Fibroblast of mammary gland (primary cell): ENCODE measurements at regions not wholly inside any gene's neighbourhood (a gene's known extent, or its start where the extent isn't known, plus 50 kb on each side); places are given as distances from the start of the nearest gene placed in this dataset.

Experiments used
- DNase-seq: peaks from one replicate; pipeline ENCODE4 v3.0.0-alpha.2; 2010; ENCODE audit warnings: low read depth
- H3K4me3 ChIP-seq: 2 replicates; pipeline ENCODE4 v1.5.1; 2011; ENCODE audit warnings: low read depth, mild to moderate bottlenecking, low read length, moderate library complexity; ENCODE audit not compliant: control insufficient read depth
- TF ChIP-seq, protein P1 (sequence below): conservative IDR thresholded peaks from 2 replicates; pipeline ENCODE4 v1.5.1; 2011; ENCODE audit warnings: low read depth, low read length, inconsistent platforms; ENCODE audit not compliant: control insufficient read depth, insufficient read depth

DNA sequence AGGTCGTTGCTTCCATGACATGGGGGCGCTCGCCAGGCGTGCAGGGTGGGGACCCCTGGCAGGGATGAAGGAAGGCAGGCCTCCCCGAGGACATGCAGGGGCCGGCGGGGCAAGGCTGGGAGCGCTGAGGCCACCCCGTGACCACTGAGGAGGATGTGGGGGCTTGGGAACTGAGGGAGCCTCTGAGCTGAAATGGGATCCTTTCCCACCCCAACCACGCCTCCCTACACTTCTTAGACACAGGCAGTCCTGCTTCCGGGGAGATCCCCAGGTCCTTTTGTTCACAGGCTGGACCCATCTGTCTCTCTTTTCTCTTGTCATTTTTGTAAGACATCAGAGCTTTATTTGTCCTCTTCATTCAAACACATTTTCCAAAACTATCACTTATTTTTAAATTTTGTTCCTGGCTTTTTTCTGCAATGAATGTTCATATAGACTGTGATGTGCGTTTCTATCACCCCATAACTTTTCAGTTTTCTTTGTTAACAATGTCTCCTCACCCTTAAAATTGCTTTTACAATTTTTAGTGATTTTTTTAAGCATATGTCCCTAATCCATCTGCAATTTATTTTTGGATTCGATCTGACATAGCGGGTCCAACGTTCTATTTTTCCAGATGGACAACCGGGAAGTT, 156.7 kb upstream of the BACE2 start:
- DNase-seq: no peak
- H3K4me3 ChIP-seq: no peak overlapping the region
- TF ChIP-seq, protein P1, sequence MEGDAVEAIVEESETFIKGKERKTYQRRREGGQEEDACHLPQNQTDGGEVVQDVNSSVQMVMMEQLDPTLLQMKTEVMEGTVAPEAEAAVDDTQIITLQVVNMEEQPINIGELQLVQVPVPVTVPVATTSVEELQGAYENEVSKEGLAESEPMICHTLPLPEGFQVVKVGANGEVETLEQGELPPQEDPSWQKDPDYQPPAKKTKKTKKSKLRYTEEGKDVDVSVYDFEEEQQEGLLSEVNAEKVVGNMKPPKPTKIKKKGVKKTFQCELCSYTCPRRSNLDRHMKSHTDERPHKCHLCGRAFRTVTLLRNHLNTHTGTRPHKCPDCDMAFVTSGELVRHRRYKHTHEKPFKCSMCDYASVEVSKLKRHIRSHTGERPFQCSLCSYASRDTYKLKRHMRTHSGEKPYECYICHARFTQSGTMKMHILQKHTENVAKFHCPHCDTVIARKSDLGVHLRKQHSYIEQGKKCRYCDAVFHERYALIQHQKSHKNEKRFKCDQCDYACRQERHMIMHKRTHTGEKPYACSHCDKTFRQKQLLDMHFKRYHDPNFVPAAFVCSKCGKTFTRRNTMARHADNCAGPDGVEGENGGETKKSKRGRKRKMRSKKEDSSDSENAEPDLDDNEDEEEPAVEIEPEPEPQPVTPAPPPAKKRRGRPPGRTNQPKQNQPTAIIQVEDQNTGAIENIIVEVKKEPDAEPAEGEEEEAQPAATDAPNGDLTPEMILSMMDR: no peak

DNA sequence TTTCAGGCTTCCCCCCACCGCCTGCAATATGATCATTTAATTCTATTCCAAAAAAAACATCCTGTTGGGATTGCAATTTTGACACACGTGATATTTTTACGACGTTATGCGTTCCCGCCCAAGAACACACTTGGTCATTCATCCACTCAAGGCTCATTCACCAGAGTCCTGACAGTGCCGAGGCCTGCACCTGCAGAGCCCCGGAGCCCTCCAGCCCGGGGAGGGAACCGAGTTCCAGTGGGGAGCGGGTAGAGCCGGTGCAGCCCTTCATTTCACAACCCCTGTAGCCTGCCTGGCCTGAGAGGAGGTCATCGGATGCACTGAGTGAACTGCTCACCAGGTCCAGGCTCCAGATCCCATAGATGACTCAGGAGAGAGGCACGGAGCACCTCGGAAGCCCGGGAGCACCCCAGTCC, 156.0 kb upstream of the BACE2 start:
- DNase-seq: no peak
- TF ChIP-seq, protein P1: no peak
- H3K4me3 ChIP-seq: no peak overlapping the region

DNA sequence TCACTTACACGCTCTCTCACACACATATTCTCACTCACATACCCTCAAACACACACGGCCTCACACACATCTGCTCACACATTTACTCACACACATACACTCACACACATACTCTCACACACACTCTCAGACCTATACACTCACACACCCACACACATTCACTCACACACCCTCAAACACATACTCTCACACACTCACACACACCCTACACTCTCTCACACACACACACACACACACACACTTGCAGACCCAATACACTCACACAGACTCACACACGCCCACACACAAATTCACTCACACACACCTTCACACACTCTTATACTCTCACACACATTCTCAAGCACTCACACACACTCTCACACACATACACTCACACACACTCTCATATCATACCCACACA, 155.5 kb upstream of the BACE2 start:
- TF ChIP-seq, protein P1: no peak
- no peak overlapping the region for H3K4me3 ChIP-seq
- no peak for DNase-seq

DNA sequence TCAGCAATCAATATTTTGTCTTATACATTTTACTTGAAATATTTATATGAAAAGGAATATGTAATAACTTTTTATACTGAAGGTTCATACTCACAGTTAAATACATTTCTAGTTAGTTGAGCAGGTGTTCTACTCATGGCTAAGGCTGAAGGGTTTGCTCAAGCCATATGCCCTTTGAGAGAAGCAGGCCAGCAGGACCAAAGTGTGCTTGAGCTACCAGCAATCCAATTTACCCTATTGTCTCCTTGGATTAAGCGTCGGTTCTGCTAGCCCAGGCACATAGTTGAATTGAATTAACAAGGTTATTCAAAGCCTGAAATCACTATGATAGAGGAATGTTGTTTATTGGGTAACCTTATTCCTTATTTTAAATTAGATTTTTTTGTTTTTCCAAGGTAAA, 151.5 kb upstream of the BACE2 start:
- TF ChIP-seq, protein P1: no peak
- DNase-seq: no peak
- H3K4me3 ChIP-seq: no peak overlapping the region

DNA sequence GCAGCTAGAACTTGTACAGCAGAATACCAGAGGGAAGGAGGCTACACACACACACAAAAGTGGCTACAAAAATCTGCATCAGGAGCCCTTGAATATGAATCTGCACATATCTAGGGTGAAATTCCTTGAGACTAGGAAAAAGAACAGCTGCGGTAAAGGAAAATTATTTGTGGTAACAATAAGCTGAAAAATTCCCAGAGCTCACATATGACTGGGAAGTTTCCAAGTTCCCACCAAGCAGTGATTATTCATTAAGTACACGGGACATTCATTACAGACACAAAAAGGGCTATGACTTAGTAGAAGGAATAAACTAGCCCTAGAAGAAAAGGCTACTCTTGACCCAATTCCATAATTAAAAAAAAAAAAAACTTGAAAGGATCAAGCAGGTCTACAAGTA, 149.5 kb upstream of the BACE2 start:
- H3K4me3 ChIP-seq: no peak overlapping the region
- TF ChIP-seq, protein P1: no peak
- no peak for DNase-seq

DNA sequence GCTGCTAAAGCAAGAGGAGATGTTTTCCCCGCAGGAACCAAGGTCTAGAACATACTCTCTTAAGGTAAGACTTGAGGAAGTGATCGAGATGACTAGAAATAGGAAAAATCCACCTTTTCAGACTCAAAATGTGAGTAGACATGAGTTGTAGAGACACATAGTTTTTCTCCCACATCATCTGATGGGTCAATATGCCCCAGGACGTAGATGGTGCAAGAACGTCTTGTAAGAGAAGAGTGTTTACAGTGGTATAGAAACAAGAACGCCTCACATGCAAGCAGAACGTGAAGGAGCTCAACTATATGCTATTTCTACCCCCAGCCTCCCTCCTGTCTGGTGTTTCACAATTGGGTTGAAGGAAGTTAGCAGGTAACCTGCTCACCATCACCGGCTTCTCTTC, 144.0 kb upstream of the BACE2 start:
- DNase-seq: no peak
- H3K4me3 ChIP-seq: no peak overlapping the region
- TF ChIP-seq, protein P1: no peak

DNA sequence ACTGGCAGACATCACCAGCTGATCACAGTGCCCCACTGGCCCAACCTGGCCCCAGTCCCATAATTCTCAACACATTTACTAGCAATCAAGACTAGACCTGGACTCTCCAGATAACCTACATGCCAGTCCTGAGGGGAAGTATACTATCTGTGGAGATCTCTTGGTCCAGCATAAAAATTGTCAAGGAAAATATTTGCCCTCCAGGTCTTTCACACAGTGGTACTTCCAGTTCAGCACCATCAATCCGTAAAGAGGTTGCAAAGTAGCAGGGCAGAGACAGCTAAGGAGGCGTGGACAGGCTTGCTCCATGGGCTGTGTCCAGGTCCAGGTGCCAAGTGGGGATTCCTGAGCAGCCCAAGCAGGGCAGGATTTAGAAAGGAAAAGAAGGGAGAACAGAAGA, 143.6 kb upstream of the BACE2 start:
- TF ChIP-seq, protein P1: no peak
- no peak for DNase-seq
- no peak overlapping the region for H3K4me3 ChIP-seq
